HG02571 (cell line): ENCODE measurements at regions not wholly inside any gene's neighbourhood (a gene's known extent, or its start where the extent isn't known, plus 50 kb on each side); places are given as distances from the start of the nearest gene placed in this dataset.

Experiments
- ATAC-seq: cut with Tn5 transposase; IDR thresholded peaks from one replicate; pipeline ENCODE4 v1.9.1; 2021; ENCODE audit warnings: mild to moderate bottlenecking, moderate library complexity; ENCODE audit not compliant: unreplicated experiment

DNA sequence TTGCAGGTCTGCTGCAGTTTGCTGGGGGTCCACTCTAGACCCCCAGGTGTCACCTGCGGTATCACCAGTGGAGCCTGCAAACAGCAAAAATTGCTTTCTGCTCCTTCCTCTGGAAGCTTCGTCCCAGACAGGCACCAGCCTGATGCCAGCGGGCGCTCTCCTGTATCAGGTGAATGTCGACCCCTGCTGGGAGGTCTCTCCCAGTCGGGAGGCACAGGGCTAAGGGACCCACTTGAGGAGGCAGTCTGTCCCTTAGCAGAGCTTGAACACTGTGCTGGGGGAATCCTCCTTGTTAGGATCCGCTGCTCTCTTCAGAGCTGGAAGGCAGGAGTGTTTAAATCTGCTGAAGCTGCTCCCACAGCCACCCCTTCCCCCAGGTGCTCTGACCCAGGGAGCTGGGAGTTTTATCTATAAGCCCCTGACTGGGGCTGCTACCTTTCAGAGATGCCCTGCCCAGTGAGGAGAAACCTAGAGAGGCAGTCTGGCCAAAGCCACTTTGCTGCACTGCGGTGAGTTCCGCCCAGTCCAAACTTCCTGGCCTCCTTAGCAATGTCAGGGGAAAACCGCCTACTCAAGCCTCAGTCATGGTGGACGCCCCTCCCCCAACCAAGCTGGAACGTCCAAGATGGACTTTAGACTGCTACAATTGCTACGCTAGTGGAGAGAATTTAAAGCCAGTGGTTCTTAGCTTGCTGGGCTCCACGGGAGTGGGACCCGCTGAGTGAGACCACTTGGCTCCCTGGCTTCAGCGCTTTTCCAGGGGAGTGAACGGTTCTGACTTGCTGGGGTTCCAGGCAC lies 652.5 kb downstream of the KCNJ3 start:
- ATAC-seq = no peak

DNA sequence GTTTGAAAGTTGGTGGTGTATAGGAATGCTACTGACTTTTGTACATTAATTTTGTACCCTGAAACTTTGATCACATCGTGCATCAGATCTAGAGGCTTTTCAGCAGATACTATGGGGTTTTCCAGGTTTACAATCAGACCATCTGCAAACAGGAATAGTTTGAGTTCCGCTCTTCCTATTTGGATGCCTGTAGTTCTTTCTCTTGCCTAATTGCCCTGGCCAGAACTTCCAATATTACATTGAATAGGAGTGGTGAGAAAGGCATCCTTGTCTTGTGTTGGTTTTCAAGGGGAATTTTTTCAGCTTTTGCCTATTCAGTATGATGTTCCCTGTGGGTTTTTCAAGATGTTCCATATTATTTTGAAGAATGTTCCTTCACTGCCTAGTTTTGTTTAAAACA lies 633.5 kb downstream of the KCNJ3 start:
- no peak for ATAC-seq

DNA sequence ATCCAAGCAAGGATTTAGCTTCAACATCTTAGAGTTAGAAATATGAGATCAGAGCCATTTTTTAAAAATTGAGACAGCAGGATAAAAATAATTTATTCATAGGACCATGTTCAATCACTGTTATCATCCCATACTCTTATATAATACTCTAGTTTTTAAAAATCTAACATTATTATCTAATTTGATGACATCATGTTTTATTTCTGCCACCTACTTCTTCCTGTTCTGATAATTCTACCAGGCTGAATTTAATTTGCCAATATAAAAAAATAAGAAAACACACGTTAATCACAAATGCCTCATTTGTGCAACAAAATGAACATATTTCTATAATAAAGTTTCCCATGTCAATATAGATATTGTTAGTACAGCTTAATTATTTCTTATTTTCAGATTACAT lies 621.7 kb downstream of the KCNJ3 start:
- ATAC-seq = no peak

DNA sequence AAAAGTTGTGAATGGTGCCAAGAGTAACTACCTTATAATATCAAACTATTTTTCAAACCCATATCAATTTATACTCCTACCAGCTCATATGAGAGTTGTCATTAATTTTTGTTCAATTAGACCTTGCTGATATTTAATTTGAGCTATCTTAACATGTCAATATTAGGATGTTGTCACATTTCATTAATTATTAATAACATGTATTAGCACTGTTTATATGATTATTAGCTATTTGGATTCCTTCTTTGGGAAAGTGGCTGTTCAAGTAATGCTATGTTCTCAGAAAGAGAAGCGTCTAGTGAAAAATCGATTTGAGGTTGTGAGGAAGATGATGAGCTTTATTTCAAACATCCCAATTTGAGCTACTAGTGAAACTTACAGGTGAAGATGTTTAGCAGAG lies 620.2 kb downstream of the KCNJ3 start:
- ATAC-seq = no peak

DNA sequence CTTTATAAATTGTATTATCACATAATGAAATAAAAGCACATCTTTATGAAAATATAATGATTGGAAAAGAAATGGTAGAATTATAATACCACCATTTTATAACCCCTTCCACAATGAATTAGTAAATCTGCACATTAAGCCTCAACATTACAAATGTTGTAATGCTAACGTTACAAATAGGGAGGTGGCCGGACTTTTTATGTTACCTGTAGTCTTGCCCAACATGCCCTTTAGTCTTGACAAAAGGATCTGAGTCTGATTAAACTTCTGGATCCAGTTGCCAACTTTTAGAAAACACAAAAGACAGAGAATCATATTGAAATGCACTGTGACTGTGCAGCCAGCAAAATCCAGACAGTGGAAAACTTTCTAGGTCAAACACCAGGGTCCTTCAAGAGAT lies 617.3 kb downstream of the KCNJ3 start:
- no peak for ATAC-seq

DNA sequence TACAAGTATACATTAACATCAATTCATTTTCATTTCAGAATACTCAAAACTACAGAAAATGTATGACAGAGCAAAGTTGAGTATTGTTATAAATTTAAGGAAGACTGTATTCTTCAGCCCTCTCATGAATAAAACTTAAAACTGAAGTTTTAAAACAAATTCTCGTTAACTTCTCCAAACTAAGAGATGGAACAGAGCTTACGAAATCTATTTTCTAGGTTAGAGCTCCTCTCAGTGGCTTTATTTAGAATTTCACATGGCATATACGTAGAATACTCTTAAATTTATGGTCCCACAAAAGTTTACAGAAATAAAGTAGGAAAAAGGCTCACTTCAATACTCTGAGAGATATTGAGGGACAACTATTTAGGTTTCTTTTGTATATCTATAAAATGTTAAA lies 612.1 kb downstream of the KCNJ3 start:
- ATAC-seq = no peak

DNA sequence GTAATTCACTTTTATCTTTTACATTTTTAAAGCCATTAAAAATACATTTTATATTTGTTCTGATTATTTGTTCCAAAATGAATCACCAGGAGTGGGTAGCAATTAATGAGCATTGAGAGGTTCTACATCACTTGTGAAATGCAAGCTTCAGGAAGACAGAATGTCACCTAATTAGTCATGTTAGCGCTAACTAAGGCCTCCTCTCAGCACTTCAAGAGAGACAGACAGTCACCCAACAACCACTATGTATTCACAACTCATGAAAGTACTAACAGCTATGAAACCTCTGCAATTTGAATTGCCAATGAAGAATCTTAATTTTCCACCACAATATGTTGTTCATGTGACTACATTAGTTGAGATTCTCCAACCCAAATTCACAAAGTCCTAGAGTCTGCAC lies 611.0 kb downstream of the KCNJ3 start:
- no peak for ATAC-seq

DNA sequence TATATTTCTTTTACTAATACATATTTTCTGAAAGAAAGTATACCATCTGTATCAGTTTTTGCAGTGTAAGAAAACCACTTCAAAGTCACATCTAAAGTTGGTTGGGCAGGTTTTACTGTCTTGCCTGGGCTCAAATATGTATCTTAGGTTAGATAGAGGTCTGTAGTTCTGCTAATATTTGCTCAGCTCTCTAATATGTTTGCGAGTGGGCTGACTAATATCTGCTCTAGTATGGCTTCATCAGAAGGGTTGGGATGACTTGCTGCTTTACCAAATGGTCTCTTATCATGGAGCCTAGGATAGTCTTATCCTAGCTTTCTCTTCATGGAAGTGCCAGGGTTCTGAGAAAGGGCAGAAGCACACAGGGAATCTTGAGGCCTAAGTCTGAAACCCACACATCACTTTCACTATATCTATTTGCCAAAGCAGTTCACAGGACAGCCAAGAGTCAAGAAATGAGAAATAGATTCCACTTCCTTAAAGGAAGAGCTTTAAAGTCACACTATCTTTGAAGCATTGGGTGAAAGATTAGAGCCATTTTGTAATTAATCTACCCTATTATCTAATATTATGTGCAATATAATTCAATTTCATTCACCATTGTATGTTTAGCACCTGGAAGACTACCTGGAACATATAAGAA lies 610.0 kb downstream of the KCNJ3 start:
- ATAC-seq = no peak

DNA sequence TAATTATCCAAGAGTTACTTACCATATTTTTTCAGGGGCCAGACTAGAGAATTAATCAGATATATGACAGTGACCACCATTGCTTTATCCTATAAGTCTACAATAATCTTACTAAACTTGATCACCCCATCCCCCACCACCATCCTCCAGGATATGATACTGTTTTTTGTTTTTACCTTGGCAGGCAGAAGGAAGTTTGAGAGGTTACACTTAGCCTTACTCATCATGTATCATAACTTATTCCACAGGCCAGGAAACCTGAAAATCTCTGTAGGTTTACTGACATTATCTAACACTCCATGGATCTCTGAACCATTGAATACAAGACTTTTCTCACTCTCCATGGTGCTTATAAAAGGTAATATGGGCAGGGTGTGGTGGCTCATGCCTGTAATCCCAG lies 602.7 kb downstream of the KCNJ3 start:
- no peak for ATAC-seq

DNA sequence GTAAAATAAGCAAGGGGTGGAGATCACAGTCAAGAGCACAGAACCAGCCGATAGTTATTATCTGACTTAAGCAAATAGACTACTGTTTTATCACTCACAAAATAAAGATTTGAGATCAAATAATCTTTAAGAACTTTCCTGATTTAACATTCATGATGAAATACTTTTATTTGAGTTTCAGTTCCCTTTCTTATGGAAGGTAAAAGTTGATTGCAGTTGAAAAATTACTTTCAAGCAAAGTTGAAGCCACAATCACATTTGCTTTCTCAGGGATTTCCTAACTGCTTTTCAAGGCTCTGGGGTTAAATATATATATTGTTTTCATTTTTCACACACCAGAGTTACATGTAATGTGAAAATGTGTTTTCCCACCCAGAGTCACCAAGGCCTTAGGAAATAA lies 599.5 kb downstream of the KCNJ3 start:
- no peak for ATAC-seq

DNA sequence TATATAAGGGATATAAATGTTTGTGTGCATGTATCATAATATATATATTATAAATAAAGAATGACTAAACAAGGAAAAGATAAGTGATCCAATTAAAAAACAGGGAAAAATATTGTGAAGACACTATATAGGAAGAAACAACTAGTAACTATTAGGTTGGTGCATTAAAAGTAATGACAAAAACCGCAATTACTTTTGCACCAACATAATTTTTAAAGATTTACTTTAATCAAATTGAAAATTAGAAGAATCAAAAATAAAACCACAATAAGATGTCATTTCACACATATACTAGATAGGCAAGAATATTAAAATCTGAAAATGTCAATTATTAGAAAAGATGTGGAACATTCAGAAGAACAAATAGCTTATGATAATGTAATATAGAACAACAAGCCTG lies 595.9 kb downstream of the KCNJ3 start:
- ATAC-seq = no peak

DNA sequence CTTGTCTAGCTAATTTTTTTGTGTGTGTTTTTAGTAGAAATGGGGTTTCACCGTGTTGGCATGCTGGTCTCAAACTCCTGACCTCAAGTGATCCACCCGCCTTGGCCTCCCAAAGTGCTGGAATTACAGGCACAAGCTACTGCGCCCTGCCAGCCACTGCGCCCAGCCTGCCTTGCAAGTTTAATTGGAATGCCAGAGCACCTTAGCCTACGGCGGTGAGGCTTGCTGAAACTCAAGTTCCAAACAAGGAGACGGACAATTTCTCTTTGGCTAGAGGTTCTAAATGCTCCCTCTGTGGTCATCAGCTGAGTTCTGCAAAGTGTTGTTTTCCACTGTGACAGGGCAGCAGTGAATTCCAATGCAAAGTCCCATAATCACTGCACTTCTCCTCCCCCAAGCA lies 583.4 kb downstream of the KCNJ3 start:
- ATAC-seq = no peak

DNA sequence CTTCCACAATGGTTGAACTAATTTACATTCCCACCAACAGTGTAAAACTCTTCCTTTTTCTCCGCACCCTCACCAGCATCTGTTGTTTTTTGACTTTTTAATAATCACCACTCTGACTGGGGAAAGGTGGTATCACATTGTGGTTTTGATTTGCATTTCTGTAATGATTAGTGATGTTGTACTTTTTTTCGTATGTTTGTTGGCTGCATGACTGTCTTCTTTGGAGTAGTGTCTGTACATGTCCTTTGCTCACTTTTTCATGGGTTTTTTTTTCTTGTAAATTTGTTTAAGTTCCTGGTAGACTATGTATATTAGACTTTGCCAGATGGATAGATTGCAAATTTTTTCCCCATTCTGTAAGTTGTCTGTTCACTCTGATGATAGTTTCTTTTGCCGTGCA lies 574.8 kb downstream of the KCNJ3 start:
- ATAC-seq = no peak

DNA sequence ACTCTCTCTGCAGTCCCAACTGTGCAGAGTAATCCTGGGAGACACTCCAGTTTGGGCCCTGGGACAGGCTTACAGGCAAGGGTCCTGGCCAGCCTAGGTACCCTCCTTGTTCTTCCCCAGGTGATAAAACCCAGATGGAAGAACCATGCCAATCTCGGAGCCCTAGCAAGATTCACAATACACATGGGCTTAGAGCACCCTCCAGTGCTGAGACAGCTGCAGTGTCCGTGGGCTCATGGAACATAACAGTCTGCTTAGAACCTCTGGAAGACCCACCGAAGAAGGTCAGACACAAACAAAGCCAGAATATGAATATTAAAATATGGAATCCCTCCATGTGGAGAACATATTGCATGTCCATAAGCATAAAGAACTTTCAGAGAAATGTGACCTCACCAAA lies 568.1 kb downstream of the KCNJ3 start:
- no peak for ATAC-seq

DNA sequence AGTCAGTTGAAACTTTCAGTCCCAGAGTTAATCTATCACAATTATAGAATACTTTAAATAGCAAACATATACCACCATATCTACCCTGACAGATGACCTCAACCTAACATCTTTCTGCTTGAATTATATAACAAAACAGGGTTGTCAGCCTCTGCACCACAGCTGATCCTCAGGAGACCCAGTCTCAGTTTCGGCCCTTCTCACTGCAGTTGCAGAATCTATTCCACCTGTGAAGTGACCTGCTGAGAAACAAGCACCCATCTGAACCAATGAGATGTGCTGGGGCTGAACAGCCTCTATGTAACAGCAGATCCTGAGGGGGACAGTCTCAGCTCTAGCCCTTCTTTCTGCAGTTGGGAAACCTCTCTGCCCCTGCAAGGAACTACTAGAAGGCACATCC lies 567.6 kb downstream of the KCNJ3 start:
- no peak for ATAC-seq

DNA sequence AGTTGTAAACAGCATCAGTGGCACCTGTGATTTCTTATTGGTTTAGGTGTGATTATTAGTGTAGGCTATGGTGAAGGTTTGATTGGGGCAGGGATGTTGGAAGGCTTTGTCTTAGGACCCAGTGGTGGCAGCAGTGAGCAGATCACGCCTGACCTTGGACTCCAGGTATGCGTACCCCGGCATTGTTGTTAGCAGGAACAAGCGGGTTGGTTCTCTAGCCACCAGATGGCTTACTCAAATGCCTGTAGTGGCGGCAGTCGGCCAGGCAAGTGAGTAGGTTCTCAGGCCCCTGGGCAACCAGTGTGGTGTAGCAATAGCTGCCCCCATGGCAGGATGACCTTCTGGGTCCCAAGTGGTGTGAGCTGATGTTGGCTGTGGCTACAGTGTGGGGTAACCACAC lies 558.3 kb downstream of the KCNJ3 start:
- no peak for ATAC-seq

DNA sequence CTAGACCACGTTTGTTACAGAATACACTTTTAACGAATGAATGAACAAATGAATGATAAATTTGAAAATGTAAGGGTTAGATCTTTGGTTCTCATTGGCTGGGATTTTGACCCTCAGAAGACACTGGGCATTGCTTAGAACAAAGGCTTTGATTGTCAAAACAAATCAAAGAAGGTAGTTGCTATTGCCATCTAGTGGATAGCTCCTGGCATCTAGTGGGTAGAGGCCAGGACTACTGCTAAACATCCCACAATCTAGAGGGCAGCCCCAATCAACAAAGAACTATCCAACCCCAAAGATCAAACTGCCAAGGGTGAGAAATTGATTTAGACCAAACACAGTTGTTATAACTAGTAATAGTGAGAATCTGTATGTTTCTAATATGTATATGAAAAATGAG lies 552.3 kb downstream of the KCNJ3 start:
- ATAC-seq = peak; percentile 87

DNA sequence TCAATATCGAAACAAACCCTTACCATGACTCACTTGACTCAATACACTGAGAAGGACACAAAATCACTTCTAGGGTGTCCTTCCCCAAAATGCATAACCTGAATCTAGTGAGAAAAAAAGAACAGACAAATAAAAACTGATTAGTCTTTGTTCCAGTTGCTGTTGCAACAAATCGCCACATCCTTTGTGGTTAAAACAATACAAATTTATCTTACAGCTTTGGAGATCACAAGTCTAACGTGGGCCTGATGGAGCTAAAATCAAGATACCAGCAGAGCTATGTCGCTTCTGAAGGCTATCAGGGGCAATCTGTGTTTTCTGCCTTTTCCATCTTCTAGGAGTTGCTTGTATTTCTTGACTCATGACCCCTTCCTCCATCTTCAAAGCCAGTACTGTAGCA lies 541.7 kb downstream of the KCNJ3 start:
- ATAC-seq = no peak

DNA sequence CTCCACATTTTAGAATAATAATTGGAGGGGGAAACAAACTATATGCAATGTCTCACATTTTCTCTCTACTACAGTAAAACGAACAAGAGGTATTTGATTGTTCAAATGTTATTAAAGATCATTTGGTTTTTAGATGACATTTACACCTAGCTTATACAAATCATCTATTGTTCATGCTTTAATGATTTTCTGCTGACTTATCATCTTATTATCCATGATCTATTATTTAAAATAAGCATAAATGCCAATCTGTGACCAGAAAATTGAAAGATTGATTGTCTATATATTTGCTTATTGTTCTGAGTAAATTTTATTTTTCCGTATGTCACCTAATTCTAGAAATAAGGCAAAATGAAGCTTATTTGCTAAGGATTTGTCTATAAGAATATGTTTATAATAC lies 537.2 kb downstream of the KCNJ3 start:
- ATAC-seq = no peak

DNA sequence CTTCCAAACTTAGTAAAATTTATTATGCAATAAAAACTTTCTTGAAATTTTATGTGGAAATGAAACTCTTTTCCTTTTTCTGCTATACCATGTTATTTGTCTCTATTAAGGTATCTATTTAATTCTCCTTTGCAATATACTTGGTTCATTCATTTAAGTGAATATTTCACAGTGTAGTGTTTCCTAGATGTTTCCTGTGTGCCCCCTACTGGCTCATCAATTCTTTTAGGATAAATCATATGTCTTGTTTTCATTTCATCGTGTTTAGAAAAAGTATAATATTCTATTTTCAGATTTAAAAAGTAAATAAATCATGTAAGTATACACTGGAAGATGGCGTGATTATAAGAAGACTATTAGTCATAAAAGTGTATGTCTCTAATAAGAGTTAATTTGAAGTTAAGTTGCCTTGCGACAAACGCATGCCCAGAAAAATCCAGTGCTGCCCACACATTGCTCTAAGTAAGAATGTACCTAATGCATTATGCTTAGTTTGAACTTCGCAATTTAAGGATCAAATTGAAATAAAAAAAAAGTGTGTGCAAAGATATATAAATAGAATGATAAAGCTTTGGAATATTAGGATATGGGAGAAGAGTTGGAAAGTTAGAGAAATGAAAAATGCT lies 525.4 kb downstream of the KCNJ3 start:
- peak; percentile 60 for ATAC-seq

DNA sequence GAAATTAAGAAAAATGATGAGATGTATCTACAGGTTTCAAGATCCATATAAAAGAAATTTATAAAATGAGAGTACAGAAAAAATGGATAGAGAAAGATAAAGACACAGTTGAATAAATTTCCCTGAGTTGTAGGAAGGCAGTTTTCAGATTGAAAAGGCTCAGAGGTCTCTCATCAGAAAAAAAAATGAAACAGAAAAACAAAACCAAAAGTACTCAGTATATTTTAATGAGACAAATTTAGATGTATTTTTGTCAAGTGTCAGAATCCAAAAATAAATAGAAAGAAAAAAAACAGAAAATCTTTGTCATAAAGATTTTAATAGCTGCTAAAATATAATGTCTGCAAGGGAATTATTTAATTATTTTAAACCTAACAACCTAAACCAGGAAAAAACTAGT lies 520.5 kb downstream of the KCNJ3 start:
- peak; percentile 64 for ATAC-seq

DNA sequence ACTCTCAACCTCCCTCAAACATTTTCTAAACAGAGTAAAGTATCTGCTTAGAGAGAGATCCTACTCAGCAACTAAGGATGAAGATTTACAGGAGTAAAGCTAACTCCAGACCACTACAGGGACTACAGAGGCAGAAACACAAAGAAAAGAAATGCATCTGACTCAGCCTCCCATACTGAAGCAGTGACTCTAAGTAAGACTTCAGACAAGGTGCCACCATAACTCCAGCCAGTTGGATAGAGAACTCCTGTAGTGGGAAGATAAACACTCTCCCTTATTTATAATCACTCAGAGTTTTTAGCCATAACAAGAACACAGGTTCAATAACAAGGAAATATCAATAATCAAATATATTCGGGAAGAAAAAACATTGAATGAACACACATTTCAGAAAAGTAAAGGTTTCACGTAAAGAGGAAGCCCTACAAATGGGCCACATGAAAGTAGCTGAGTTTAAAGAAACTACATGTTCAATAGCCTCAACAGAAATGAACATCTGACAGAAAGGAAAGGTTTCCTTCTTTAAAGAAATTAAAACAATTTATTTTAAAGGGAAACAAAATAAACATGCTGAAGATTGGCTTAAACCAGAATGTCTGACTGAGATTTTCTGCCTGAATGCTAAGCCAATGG lies 519.9 kb downstream of the KCNJ3 start:
- peak; percentile 33 for ATAC-seq
